ENCODE measurements at regions not wholly inside any gene's neighbourhood (a gene's known extent, or its start where the extent isn't known, plus 50 kb on each side); places are given as distances from the start of the nearest gene placed in this dataset.

DNA sequence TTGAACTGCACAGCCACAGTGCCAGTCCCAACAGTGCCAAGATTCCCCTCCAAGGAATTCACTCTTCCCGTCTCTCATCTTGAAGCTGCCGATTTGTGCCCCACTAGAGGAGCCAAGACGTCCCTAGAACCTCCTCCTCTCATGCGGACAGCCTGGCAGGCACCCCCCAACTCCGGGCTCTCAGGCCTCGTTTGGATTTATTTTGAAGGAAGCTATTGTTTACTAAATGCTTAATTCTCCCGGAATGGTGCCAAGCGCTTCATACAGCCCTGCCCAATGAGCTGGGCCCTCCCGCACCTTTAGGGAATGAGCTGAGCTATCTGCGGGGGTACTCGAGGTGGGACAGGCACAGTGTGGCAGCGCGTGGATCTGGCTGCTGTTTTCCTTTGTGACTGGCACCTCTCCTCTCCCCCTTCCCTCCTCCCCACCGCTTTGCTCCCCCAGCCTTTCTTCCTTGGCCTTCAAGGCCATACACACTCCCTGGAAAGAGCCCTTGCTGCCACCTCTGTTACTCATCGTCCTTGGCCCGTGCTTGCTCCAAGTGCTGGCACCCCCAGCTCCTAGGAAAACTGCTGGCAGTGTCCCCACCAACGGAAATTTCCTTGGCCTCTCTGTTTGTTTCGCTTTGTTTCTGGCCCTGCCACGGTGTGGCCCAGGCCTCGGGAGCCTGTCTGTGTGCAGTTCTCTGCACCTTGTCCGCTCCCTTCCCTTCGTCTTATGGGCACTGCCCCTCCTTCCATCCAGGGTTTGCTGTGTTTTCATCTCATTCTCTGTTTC is 49.9 kb upstream of the CDR2 start:
- DNase-seq (ENCODE audit: low read depth in 1 of 2, low spot score in 1 of 2) = no peak
- Histone ChIP-seq H3K4me3 (no peak overlapping the region), H3K27ac (no peak overlapping the region), H3K4me1 (no peaks in the 10 kb centered on the region), H3K9me3 (no peaks in the 10 kb centered on the region), H3K4me2 (no peak overlapping the region)
- ChIA-PET POLR2A (interaction anchor here (1.1 kb wide), 1 partner anchor 17 kb away, joined by 4 read pairs; no protein-coding TSS in a partner anchor), CTCF (no interaction called here)
- ATAC-seq = no peak
- FAIRE-seq = no peak
- TF ChIP-seq CBX8 (IDR thresholded peaks at IDR 0.05) (no peak), FOXS1 (CRISPR knock-in tag; IDR thresholded peaks at IDR 0.05) (no peak), NPAS2 (CRISPR knock-in tag; IDR thresholded peaks at IDR 0.05; ENCODE audit: borderline replicate concordance) (no peak), RNF2 (IDR thresholded peaks at IDR 0.05; ENCODE audit: borderline replicate concordance, low read depth) (no peak), CHD2 (IDR thresholded peaks at IDR 0.05; ENCODE audit: low read length, partially characterized antibody) (no peak), EHMT2 (IDR thresholded peaks at IDR 0.05; ENCODE audit: low read depth) (no peak), ZSCAN20 (CRISPR knock-in tag; IDR thresholded peaks at IDR 0.05) (no peak), RAD21 (conservative IDR thresholded peaks at IDR 0.05 in 1 of 2, IDR thresholded peaks at IDR 0.05 in 1 of 2) (no peak), HDAC2 (IDR thresholded peaks at IDR 0.05) (no peak)
- TF ChIP-seq, protein P1, sequence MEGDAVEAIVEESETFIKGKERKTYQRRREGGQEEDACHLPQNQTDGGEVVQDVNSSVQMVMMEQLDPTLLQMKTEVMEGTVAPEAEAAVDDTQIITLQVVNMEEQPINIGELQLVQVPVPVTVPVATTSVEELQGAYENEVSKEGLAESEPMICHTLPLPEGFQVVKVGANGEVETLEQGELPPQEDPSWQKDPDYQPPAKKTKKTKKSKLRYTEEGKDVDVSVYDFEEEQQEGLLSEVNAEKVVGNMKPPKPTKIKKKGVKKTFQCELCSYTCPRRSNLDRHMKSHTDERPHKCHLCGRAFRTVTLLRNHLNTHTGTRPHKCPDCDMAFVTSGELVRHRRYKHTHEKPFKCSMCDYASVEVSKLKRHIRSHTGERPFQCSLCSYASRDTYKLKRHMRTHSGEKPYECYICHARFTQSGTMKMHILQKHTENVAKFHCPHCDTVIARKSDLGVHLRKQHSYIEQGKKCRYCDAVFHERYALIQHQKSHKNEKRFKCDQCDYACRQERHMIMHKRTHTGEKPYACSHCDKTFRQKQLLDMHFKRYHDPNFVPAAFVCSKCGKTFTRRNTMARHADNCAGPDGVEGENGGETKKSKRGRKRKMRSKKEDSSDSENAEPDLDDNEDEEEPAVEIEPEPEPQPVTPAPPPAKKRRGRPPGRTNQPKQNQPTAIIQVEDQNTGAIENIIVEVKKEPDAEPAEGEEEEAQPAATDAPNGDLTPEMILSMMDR (IDR thresholded peaks at IDR 0.05) = no peak
- WGBS (ENCODE audit: missing lambda C conversion rate) = 93% methylated on average over 21 of the region's 22 CpGs

All from A549 (cell line).